ENCODE measurements at regions not wholly inside any gene's neighbourhood (a gene's known extent, or its start where the extent isn't known, plus 50 kb on each side); places are given as distances from the start of the nearest gene placed in this dataset.
"Not testable (repeated sequence)": the region's sequence is repeated elsewhere in the genome, so short reads cannot be mapped to it uniquely, and the experiment has no call there.

GRCh38 chr15:77909182-77909940 lies 168.2 kb downstream of the TBC1D2B start:
- peak; percentile 52 for DNase-seq (ENCODE audit: low spot score)

DNA sequence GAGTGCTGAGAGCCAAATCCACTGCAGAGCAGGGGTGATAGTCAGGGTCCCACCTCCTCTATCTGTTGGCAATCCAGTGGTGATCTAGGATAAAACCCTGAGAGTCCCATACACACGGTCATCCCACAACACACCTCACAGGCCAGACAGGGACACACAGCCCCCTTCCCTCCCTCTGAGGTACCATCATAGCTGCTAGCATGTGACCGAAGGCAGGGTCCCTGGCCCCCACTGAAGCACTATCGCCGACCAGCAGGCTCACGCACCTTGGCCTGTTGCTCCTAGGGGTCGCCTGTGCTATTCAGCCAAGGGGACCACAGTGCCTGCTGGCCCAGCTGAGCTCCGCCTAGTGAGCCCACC lies 168.8 kb downstream of the TBC1D2B start:
- DNase-seq (ENCODE audit: low spot score) = not testable (repeated sequence)

GRCh38 chr15:77907824-77908751 lies 169.4 kb downstream of the TBC1D2B start:
- DNase-seq (ENCODE audit: low spot score) = peak; percentile 63

GRCh38 chr15:77906062-77906990 lies 171.2 kb downstream of the TBC1D2B start:
- DNase-seq (ENCODE audit: low spot score) = peak; percentile 57

DNA sequence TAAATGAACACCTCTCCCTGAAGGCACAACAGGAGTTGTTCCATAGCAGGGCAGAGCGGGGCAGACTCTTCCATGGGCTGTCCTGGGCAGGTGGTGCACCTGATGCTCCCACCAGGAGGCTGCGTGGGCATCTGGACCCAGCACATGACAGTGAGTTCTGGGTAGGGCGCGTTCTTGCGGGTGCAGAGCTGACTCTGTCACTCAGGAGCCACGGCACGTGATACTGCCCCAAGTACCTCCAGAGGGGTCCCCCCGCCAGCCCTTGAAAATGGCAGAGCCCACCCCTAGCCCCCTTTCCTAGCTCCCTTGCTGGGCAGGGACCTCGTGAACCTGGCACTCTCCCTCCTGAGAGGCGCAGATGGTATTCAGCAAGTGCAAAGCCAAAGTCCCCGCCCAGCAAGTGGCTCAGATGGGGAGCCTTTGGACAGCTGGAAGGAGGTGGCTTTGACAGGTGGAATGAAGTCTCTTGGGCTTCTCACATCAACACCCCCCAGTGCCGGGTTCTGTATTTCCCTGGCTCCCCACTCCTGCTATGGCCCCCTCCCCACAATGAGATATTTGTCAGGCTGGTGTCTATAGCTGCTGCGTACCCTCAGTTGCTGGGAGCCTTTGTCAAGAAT lies 172.1 kb downstream of the TBC1D2B start:
- no peak for DNase-seq (ENCODE audit: low spot score)

DNA sequence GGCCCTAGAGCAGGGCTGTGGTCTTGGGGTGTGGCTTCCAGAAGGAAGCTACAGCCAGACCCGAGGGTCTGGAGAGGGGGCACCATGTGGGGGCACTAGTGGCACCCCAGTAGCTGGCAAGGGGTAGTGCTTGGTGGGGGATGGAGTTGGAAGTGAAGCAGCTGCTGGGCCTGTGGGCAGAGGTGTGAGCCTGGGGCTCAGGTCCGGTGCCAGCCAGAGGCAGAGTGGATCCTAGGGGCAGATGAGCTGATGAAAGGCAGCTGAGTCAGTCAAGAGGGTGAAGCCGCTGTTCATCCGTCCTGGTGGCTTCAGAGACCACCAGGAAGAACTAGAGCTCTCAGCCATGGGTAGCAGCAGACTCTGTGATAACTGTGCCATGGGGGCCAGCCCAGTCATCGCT lies 172.6 kb downstream of the TBC1D2B start:
- no peak for DNase-seq (ENCODE audit: low spot score)

- peak; percentile 64 for DNase-seq (ENCODE audit: low spot score)
Observed at GRCh38 chr15:77904436-77904821, 173.1 kb downstream of the TBC1D2B start.

- DNase-seq (ENCODE audit: low spot score) = not testable (repeated sequence)
Observed at GRCh38 chr15:77903761-77904435, 173.6 kb downstream of the TBC1D2B start.

- peak; percentile 68 for DNase-seq (ENCODE audit: low spot score)
Observed at GRCh38 chr15:77902921-77903760, 174.4 kb downstream of the TBC1D2B start.

GRCh38 chr15:77901921-77902750 lies 175.4 kb downstream of the TBC1D2B start:
- DNase-seq (ENCODE audit: low spot score) = no peak

GRCh38 chr15:77901251-77901881 lies 176.1 kb downstream of the TBC1D2B start:
- DNase-seq (ENCODE audit: low spot score) = no peak

- not testable (repeated sequence) for DNase-seq (ENCODE audit: low spot score)
Observed at GRCh38 chr15:77900331-77900963, 177.1 kb downstream of the TBC1D2B start.

GRCh38 chr15:77899776-77900175 lies 177.7 kb downstream of the TBC1D2B start:
- not testable (repeated sequence) for DNase-seq (ENCODE audit: low spot score)

GRCh38 chr15:77898811-77899730 lies 178.4 kb downstream of the TBC1D2B start:
- DNase-seq (ENCODE audit: low spot score) = no peak

DNA sequence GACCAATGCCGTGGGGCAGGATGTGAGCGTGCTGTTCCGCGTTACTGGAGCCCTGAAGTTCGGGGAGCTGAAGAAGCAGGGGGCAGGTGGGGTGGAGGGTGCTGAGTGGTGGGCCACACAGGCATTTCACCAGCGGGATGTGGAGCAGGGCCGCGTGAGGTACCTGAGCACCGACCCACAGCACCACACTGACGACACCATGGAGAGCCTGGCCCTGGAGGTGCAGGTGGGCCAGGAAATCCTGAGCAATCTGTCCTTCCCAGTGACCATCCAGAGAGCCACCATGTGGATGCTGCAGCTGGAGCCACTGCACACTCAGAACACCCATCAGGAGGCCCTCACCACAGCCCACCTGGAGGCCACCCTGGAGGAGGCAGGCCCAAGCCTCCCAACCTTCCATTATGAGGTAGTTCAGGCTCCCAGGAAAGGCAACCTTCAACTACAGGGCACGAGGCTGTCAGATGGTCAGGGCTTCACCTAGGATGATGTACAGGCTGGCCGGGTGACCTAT lies 179.6 kb downstream of the TBC1D2B start:
- DNase-seq (ENCODE audit: low spot score) = no peak

GRCh38 chr15:77897113-77897895 lies 180.2 kb downstream of the TBC1D2B start:
- not testable (repeated sequence) for DNase-seq (ENCODE audit: low spot score)
